ENCODE measurements at regions not wholly inside any gene's neighbourhood (a gene's known extent, or its start where the extent isn't known, plus 50 kb on each side); places are given as distances from the start of the nearest gene placed in this dataset.

- DNase-seq (ENCODE audit: low read depth) = no peak
- TF ChIP-seq CTCF (IDR thresholded peaks at IDR 0.05; ENCODE audit: control insufficient read depth, extremely low read depth, insufficient read depth) = no peak
- H3K4me3 ChIP-seq (ENCODE audit: low read depth, low read length) = no peak overlapping the region
Observed at GRCh38 chr3:102329561-102329960, 105.3 kb upstream of the ZPLD1 start.

- no peak for TF ChIP-seq CTCF (IDR thresholded peaks at IDR 0.05; ENCODE audit: control insufficient read depth, extremely low read depth, insufficient read depth)
- no peak overlapping the region for H3K4me3 ChIP-seq (ENCODE audit: low read depth, low read length)
- DNase-seq (ENCODE audit: low read depth) = no peak
Observed at GRCh38 chr3:102332205-102332604, 102.6 kb upstream of the ZPLD1 start.

- no peak overlapping the region for H3K4me3 ChIP-seq (ENCODE audit: low read depth, low read length)
- no peak for DNase-seq (ENCODE audit: low read depth)
- no peak for TF ChIP-seq CTCF (IDR thresholded peaks at IDR 0.05; ENCODE audit: control insufficient read depth, extremely low read depth, insufficient read depth)
Observed at GRCh38 chr3:102332934-102333333, 101.9 kb upstream of the ZPLD1 start.

- no peak for DNase-seq (ENCODE audit: low read depth)
- TF ChIP-seq CTCF (IDR thresholded peaks at IDR 0.05; ENCODE audit: control insufficient read depth, extremely low read depth, insufficient read depth) = no peak
- no peak overlapping the region for H3K4me3 ChIP-seq (ENCODE audit: low read depth, low read length)
Observed at GRCh38 chr3:102336130-102336529, 98.7 kb upstream of the ZPLD1 start.

GRCh38 chr3:102339671-102340070 lies 95.1 kb upstream of the ZPLD1 start:
- DNase-seq (ENCODE audit: low read depth) = no peak
- TF ChIP-seq CTCF (IDR thresholded peaks at IDR 0.05; ENCODE audit: control insufficient read depth, extremely low read depth, insufficient read depth) = no peak

GRCh38 chr3:102346897-102347296 lies 87.9 kb upstream of the ZPLD1 start:
- DNase-seq (ENCODE audit: low read depth) = no peak
- TF ChIP-seq CTCF (IDR thresholded peaks at IDR 0.05; ENCODE audit: control insufficient read depth, extremely low read depth, insufficient read depth) = no peak
- H3K4me3 ChIP-seq (ENCODE audit: low read depth, low read length) = no peak overlapping the region

More at GRCh38 chr3:102339671-102340070, 95.1 kb upstream of the ZPLD1 start:
- no peak overlapping the region for H3K4me3 ChIP-seq (ENCODE audit: low read depth, low read length)

- H3K4me3 ChIP-seq (ENCODE audit: low read depth, low read length) = no peak overlapping the region
- no peak for DNase-seq (ENCODE audit: low read depth)
- TF ChIP-seq CTCF (IDR thresholded peaks at IDR 0.05; ENCODE audit: control insufficient read depth, extremely low read depth, insufficient read depth) = no peak
Observed at GRCh38 chr3:102348904-102349303, 85.9 kb upstream of the ZPLD1 start.
